Breast epithelium (tissue), 4 donors: ENCODE measurements at regions not wholly inside any gene's neighbourhood (a gene's known extent, or its start where the extent isn't known, plus 50 kb on each side); places are given as distances from the start of the nearest gene placed in this dataset.
A peak's percentile ranks its signal among the peaks of the same experiment; 100 is the strongest.

Experiments used
- DNase-seq, 2 donors: peaks; one replicate each; pipeline ENCODE4 v3.0.0-alpha.2; 2019; ENCODE audit warnings: low spot score in 2 of 2
- H3K27ac ChIP-seq, 2 donors: fragments of 200-600 bp; sonication (generic) in 1 of 2; one replicate each; pipeline ENCODE4 v1.5.1; 2016 to 2019; ENCODE audit warnings: mild to moderate bottlenecking in 1 of 2
- H3K27me3 ChIP-seq, 2 donors: fragments of 200-600 bp; sonication (generic) in 1 of 2; one replicate each; pipeline versions ENCODE4 v1.5.1 to v1.6.0; 2017 to 2019; ENCODE audit warnings: control low read depth in 1 of 2, mild to moderate bottlenecking in 1 of 2
- H3K36me3 ChIP-seq: fragments of 200-600 bp; one replicate; pipeline ENCODE4 v1.5.1; 2019
- H3K4me1 ChIP-seq, 2 donors: fragments of 200-600 bp; sonication (generic); one replicate each; pipeline ENCODE4 v1.5.1; 2016 to 2019; ENCODE audit warnings: control low read depth in 1 of 2
- H3K4me3 ChIP-seq, 3 donors: fragments of 200-600 bp; sonication (generic); 1 replicate in 2 of 3; 2 replicates in 1 of 3; pipeline ENCODE4 v1.5.1; 2016 to 2019; ENCODE audit warnings: mild to moderate bottlenecking in 3 of 3, moderate library complexity in 2 of 3
- H3K9me3 ChIP-seq, 2 donors: fragments of 200-600 bp; sonication (generic) in 1 of 2; one replicate each; pipeline ENCODE4 v1.5.1; 2016 to 2019; ENCODE audit warnings: control low read depth in 1 of 2
- POLR2A ChIP-seq: fragments of 450-650 bp; IDR thresholded peaks from one replicate; pipeline ENCODE4 v1.6.1; 2016; ENCODE audit warnings: antibody characterized with exemption, mild to moderate bottlenecking, moderate library complexity
- POLR2AphosphoS5 ChIP-seq, 3 donors: sonication (generic); formaldehyde crosslinking; IDR thresholded peaks; one replicate each; pipeline ENCODE4 v1.6.1; 2017; ENCODE audit warnings: antibody characterized with exemption in 3 of 3
- intact Hi-C: fragments of 100-400 bp; cut with DNase I; formaldehyde crosslinking; loops from one replicate; pipeline ENCODE4 v1.15.1; 2023; ENCODE audit warnings: low total_unique reads
- TF ChIP-seq, protein P1 (sequence below), 3 donors: fragments of 450-650 bp; IDR thresholded peaks; one replicate each; pipeline ENCODE4 v1.5.1; 2016 to 2017; ENCODE audit warnings: antibody characterized with exemption in 3 of 3, mild to moderate bottlenecking in 3 of 3, moderate library complexity in 3 of 3

DNA sequence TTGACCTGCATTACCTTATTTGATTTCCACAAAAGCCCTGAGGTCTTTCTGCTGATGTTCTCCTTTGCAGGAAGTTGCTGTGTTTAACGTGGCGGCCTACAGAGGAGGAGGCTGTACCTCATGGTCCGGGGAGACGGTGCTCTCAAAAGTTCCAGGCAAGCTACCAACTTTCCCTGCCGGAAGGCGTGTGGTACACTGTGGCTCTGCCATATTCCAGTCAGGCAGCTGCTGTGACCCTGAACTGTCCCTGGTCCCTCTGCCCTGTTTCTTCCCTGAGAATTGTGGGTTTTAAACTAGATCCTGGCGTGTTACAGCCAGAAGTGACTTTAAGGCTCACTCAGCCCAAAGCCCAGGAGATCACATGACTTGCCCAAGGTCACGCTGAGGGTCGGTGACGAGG, 139.2 kb downstream of the TEX36 start:
- Histone ChIP-seq H3K4me1 (no peaks in the 10 kb centered on the region), H3K27me3 (no peaks in the 10 kb centered on the region), H3K4me3 (no peak overlapping the region), H3K9me3 (no peaks in the 10 kb centered on the region), H3K36me3 (no peaks in the 10 kb centered on the region), H3K27ac (peak overlapping the region; percentile 43 to 52)
- TF ChIP-seq POLR2AphosphoS5 (IDR thresholded peaks at IDR 0.05) = no peak
- no peak for TF ChIP-seq POLR2A
- TF ChIP-seq, protein P1, sequence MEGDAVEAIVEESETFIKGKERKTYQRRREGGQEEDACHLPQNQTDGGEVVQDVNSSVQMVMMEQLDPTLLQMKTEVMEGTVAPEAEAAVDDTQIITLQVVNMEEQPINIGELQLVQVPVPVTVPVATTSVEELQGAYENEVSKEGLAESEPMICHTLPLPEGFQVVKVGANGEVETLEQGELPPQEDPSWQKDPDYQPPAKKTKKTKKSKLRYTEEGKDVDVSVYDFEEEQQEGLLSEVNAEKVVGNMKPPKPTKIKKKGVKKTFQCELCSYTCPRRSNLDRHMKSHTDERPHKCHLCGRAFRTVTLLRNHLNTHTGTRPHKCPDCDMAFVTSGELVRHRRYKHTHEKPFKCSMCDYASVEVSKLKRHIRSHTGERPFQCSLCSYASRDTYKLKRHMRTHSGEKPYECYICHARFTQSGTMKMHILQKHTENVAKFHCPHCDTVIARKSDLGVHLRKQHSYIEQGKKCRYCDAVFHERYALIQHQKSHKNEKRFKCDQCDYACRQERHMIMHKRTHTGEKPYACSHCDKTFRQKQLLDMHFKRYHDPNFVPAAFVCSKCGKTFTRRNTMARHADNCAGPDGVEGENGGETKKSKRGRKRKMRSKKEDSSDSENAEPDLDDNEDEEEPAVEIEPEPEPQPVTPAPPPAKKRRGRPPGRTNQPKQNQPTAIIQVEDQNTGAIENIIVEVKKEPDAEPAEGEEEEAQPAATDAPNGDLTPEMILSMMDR (IDR thresholded peaks at IDR 0.05) = no peak
- intact Hi-C loops = no loop called here
- DNase-seq = peak; percentile 59 to 65

DNA sequence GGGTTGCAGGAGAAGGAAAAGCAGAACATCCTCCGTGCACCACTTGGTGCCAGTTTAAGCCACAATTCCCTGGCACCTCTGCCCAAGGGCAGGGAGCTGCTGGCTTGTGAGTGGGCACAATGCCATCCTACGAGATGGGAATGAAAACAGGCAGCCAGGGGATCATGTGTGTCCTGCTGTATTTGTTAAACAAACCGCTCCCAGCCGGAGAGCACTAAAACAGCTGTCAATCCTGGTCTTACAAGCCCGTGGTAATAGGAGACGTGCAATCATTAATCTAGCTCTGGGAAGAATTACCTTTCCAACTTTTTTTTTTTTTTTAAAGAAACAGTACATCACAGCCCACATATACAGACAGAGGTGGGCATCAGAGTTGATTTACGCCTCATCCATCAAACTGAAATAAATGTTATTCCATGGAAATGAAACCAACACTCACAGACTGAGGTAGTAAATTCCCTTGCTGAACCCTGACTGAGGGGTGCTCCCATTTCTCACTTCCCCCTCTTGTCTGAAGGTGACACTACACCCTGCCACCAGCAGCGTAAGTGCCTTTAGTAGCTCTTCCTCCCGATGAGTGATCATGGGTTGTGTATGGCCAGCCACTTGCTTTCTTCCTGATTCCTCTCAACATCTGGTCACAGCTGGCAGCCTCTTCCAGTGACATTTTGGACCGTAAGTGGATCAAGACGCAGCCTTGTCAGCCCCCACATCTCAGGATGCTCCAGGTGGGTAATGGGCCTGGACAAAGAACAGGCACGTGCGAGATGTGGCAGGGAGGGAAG, 143.8 kb downstream of the TEX36 start:
- TF ChIP-seq POLR2AphosphoS5 (IDR thresholded peaks at IDR 0.05) = peak in 2 of 3 donors; percentile 17 to 32
- TF ChIP-seq POLR2A = no peak
- TF ChIP-seq, protein P1 (IDR thresholded peaks at IDR 0.05) = no peak
- no peaks in the 10 kb centered on the region for H3K36me3 ChIP-seq
- H3K9me3 ChIP-seq = no peaks in the 10 kb centered on the region
- DNase-seq = peak; percentile 59 to 73
- H3K27ac ChIP-seq = no peak overlapping the region
- H3K4me3 ChIP-seq = no peak overlapping the region
- H3K4me1 ChIP-seq = no peaks in the 10 kb centered on the region
- intact Hi-C loops = no loop called here
- peaks cover 0 to 4% of the 10 kb centered on the region in 2 donors for H3K27me3 ChIP-seq

DNA sequence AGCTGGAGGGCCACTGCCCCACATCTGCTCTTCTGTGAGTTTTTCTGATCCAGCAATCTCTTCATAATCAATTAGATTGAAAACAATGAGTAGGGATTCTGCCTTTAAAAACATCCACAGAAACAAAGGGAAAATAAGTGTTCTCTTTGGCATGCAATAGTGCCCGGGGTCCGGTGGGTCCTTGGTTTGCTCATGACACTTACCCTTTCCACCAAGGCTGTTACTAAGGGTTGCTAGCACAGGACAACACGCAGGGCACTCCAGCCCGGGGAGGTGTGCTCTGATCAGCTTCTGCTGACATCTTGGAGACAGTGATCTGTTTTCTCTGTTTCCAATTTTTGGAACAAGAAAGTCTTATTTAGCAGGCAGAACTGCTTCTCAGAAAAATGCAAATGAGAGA, 146.7 kb downstream of the TEX36 start:
- Histone ChIP-seq H3K27ac (no peak overlapping the region), H3K4me3 (no peak overlapping the region), H3K27me3 (peaks cover 0 to 4% of the 10 kb centered on the region in 2 donors), H3K36me3 (no peaks in the 10 kb centered on the region), H3K9me3 (no peaks in the 10 kb centered on the region), H3K4me1 (no peaks in the 10 kb centered on the region)
- TF ChIP-seq POLR2A = no peak
- TF ChIP-seq, protein P1 (IDR thresholded peaks at IDR 0.05) = no peak
- intact Hi-C loops = no loop called here
- no peak for DNase-seq

DNA sequence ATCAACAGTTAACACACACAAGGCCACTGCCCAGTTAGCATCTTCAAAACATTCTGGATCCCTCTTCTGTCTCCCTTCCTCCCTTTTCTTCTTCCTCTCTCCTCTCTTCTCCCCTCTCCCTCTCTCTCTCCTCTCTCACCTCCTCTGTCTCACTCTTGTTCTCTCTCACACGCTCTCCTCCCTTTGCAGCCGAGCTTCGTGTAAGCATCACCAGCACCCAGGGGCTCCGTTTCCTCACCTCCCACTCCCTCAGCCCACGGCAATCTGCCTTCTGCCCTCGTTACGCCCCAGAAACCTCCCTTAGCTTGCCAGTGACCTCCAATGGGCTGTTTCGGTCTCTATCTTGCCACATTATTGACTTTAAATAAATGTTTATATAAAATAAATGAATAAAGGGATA, 147.4 kb downstream of the TEX36 start:
- Histone ChIP-seq H3K9me3 (no peaks in the 10 kb centered on the region), H3K4me3 (no peak overlapping the region), H3K27me3 (peaks cover 0 to 4% of the 10 kb centered on the region in 2 donors), H3K36me3 (no peaks in the 10 kb centered on the region), H3K27ac (no peak overlapping the region), H3K4me1 (no peaks in the 10 kb centered on the region)
- no peak for TF ChIP-seq POLR2AphosphoS5 (IDR thresholded peaks at IDR 0.05)
- TF ChIP-seq, protein P1 (IDR thresholded peaks at IDR 0.05) = no peak
- TF ChIP-seq POLR2A = no peak
- intact Hi-C loops = no loop called here
- no peak for DNase-seq

DNA sequence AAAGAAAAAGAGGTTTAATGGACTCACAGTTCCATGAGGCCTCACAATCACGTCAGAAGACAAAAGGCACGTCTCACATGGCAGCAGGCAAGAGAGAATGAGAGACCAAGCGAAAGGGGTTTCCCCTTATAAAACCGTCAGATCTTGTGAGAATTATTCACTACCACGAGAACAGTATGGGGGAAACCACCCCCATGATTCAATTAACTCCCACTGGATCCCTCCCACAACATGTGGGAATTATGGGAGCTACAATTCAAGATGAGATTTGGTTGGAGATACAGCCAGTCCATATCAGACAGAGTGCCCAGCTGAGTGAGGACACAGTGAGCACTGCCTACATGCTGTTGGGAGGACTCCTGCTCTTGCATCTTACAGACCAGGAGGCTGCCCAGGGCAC, 148.4 kb downstream of the TEX36 start:
- H3K9me3 ChIP-seq = no peaks in the 10 kb centered on the region
- intact Hi-C loops = no loop called here
- no peaks in the 10 kb centered on the region for H3K4me1 ChIP-seq
- H3K27me3 ChIP-seq = peaks cover 0 to 4% of the 10 kb centered on the region in 2 donors
- H3K27ac ChIP-seq = no peak overlapping the region
- no peak for DNase-seq
- no peaks in the 10 kb centered on the region for H3K36me3 ChIP-seq
- no peak overlapping the region for H3K4me3 ChIP-seq
- TF ChIP-seq POLR2AphosphoS5 (IDR thresholded peaks at IDR 0.05) = no peak
- TF ChIP-seq POLR2A = no peak
- TF ChIP-seq, protein P1 (IDR thresholded peaks at IDR 0.05) = no peak
